GM23248 (cell line): ENCODE measurements at regions not wholly inside any gene's neighbourhood (a gene's known extent, or its start where the extent isn't known, plus 50 kb on each side); places are given as distances from the start of the nearest gene placed in this dataset.
"Not testable (repeated sequence)": the region's sequence is repeated elsewhere in the genome, so short reads cannot be mapped to it uniquely, and the experiment has no call there.

Source experiments
- DNase-seq: peaks from one replicate; pipeline ENCODE4 v3.0.0-alpha.2; 2015
- H2AFZ ChIP-seq: fragments of 200-600 bp; sonication (generic); 2 replicates; pipeline ENCODE4 v1.6.1; 2016; ENCODE audit warnings: antibody characterized with exemption
- H3F3A ChIP-seq: fragments of 200-600 bp; sonication (generic); 2 replicates; pipeline ENCODE4 v1.6.1; 2016; ENCODE audit warnings: mild to moderate bottlenecking, antibody characterized with exemption, mixed run types; ENCODE audit not compliant: insufficient read depth
- H3K27ac ChIP-seq: fragments of 200-600 bp; sonication (generic); 2 replicates; pipeline ENCODE4 v1.5.1; 2016; ENCODE audit warnings: mild to moderate bottlenecking
- H3K27me3 ChIP-seq: fragments of 200-600 bp; sonication (generic); replicated peaks from 2 replicates; pipeline ENCODE4 v1.6.1; 2016; ENCODE audit warnings: mild to moderate bottlenecking; ENCODE audit not compliant: insufficient read depth
- H3K36me3 ChIP-seq: fragments of 200-600 bp; sonication (generic); 2 replicates; pipeline ENCODE4 v1.6.1; 2016; ENCODE audit warnings: low read depth, mild to moderate bottlenecking
- H3K4me1 ChIP-seq: fragments of 200-600 bp; sonication (generic); 2 replicates; pipeline ENCODE4 v1.6.1; 2016; ENCODE audit warnings: mild to moderate bottlenecking; ENCODE audit not compliant: insufficient read depth
- H3K4me2 ChIP-seq: fragments of 200-600 bp; sonication (generic); one replicate; pipeline ENCODE4 v1.6.1; 2016; ENCODE audit warnings: mild to moderate bottlenecking; ENCODE audit not compliant: unreplicated experiment
- H3K4me3 ChIP-seq: fragments of 200-600 bp; sonication (generic); 2 replicates; pipeline ENCODE4 v1.5.1; 2016; ENCODE audit warnings: mild to moderate bottlenecking
- H3K79me2 ChIP-seq: fragments of 200-600 bp; sonication (generic); 2 replicates; pipeline ENCODE4 v1.6.1; 2016; ENCODE audit warnings: mild to moderate bottlenecking; ENCODE audit not compliant: insufficient read depth
- H3K9ac ChIP-seq: fragments of 200-600 bp; sonication (generic); 2 replicates; pipeline ENCODE4 v1.6.1; 2016; ENCODE audit warnings: mild to moderate bottlenecking
- H3K9me2 ChIP-seq: fragments of 200-600 bp; sonication (generic); 2 replicates; pipeline ENCODE4 v1.6.1; 2016; ENCODE audit warnings: mixed run types, mild to moderate bottlenecking, moderate library complexity; ENCODE audit not compliant: insufficient read depth
- H3K9me3 ChIP-seq: fragments of 200-600 bp; sonication (generic); one replicate; pipeline ENCODE4 v1.6.1; 2017; ENCODE audit warnings: low read depth
- H4K20me1 ChIP-seq: fragments of 200-600 bp; sonication (generic); 2 replicates; pipeline ENCODE4 v1.6.0; 2016; ENCODE audit not compliant: insufficient read depth
- EZH2 ChIP-seq: fragments of 200-600 bp; sonication (generic); IDR thresholded peaks from 2 replicates; pipeline ENCODE4 v1.6.1; 2018; ENCODE audit warnings: antibody characterized with exemption, mild to moderate bottlenecking; ENCODE audit not compliant: insufficient read depth, poor library complexity, severe bottlenecking
- EZH2phosphoT487 ChIP-seq: fragments of 200-600 bp; sonication (generic); IDR thresholded peaks from 2 replicates; pipeline ENCODE4 v1.6.1; 2018; ENCODE audit warnings: antibody characterized with exemption, moderate library complexity, mild to moderate bottlenecking, low read depth; ENCODE audit not compliant: insufficient read depth
- WGBS, 2 experiments: methylation state at CpG; one replicate each; pipeline ENCODE4 v1.1.6; 2015 to 2017; ENCODE audit warnings: low lambda C conversion rate in 2 of 2, low coverage in 1 of 2; ENCODE audit errors: missing lambda C conversion rate in 2 of 2; 5-methylcytosine and 5-hydroxymethylcytosine counted together
- in situ Hi-C: fragments of 300-500 bp; cut with MboI; formaldehyde crosslinking; loops from 2 replicates; pipeline ENCODE4 v1.15.0; 2020

DNA sequence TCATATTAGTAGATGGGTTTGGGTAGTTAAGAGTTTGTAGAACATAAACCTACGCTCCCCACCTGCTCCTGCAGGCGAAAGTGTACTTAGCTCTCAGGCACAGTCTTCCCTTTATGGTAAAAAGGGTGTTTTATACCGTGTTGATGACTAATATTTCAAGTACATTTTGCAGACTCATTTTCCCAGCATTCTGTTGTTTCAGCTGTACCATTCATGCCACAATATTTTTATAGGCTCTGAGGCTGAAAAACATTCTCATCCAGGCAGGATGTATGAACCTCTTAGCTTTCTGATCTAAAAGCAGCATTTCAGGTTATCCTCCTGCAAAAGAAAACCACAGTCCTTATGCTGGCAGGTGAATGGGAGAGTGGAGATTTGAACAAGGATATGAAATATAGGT is 231.4 kb downstream of the NR2F1-AS1 start:
- no peaks in the 10 kb centered on the region; the same call in 1 of the 2 replicates for H3K4me1 ChIP-seq
- no peaks in the 10 kb centered on the region for H3K79me2 ChIP-seq
- TF ChIP-seq EZH2 (no peak), EZH2phosphoT487 (no peak)
- peak; percentile 54 for DNase-seq
- H3K27ac ChIP-seq = no peak overlapping the region
- in situ Hi-C loops = no loop called here
- no peaks in the 10 kb centered on the region for H3K9me3 ChIP-seq
- no peaks in the 10 kb centered on the region for H3K36me3 ChIP-seq
- 0 out of 2 replicates have a peak overlapping the region, but pooled peaks have one; percentile 40 for H2AFZ ChIP-seq
- 24 to 28% methylated on average over 3 of the region's 3 CpGs for WGBS, 2 experiments
- H3F3A ChIP-seq = no peaks in the 10 kb centered on the region
- no peaks in the 10 kb centered on the region for H3K27me3 ChIP-seq
- H3K4me2 ChIP-seq = no peak overlapping the region
- no peak overlapping the region for H3K9ac ChIP-seq
- H3K9me2 ChIP-seq = no peaks in the 10 kb centered on the region
- no peaks in the 10 kb centered on the region for H4K20me1 ChIP-seq
- H3K4me3 ChIP-seq = no peak overlapping the region

DNA sequence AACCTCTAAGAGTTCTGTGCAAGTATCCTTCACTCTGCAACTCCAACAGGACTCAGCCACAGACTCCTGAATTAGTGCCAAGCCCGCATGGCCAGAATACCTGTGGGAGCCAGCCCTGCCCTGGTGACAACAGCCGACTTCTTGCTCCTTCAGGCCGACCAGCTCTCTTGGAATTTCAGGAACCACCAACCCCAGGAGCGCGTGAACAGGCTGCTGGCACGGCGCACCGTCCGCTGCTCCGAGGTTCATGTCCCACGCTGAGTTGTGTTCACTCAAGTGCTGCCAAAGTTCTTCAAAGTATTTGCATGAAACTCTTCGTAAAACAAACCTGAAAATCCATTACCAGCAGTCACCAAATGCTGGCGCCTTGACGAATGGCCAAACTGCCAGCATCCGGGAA is 232.8 kb downstream of the NR2F1-AS1 start:
- H3K9me2 ChIP-seq = no peaks in the 10 kb centered on the region
- no peaks in the 10 kb centered on the region for H3K9me3 ChIP-seq
- in situ Hi-C loops = no loop called here
- no peaks in the 10 kb centered on the region for H3K36me3 ChIP-seq
- no peak for DNase-seq
- H3F3A ChIP-seq = no peaks in the 10 kb centered on the region
- H3K27me3 ChIP-seq = no peaks in the 10 kb centered on the region
- no peak overlapping the region for H3K4me2 ChIP-seq
- H3K4me1 ChIP-seq = no peaks in the 10 kb centered on the region; the same call in 1 of the 2 replicates
- no peak overlapping the region for H3K9ac ChIP-seq
- no peak overlapping the region for H3K4me3 ChIP-seq
- no peak for TF ChIP-seq EZH2
- TF ChIP-seq EZH2phosphoT487 = no peak
- WGBS, 2 experiments = 86 to 91% methylated on average over 15 of the region's 15 CpGs
- H3K79me2 ChIP-seq = no peaks in the 10 kb centered on the region
- H4K20me1 ChIP-seq = no peaks in the 10 kb centered on the region
- no peak overlapping the region for H2AFZ ChIP-seq
- H3K27ac ChIP-seq = no peak overlapping the region

DNA sequence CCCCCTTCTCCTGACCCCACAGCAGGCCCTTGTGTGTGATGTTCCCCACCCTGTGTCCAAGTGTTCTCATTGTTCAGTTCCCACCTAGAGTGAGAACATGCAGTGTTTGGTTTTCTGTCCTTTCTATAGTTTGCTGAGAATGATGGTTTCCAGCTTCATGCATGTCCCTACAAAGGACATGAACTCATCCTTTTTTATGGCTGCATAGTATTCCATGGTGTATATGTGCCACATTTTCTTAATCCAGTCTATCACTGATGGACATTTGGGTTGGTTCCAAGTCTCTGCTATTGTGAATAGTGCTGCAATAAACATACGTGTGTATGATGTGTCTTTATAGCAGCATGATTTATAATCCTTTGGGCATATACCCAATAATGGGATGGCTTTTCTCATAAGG is 234.2 kb downstream of the NR2F1-AS1 start:
- H3K9ac ChIP-seq, in situ Hi-C loops, H3K27ac ChIP-seq, H3K4me3 ChIP-seq, DNase-seq, H2AFZ ChIP-seq, H3K9me2 ChIP-seq, H3K4me2 ChIP-seq, H3F3A ChIP-seq, H3K36me3 ChIP-seq, H4K20me1 ChIP-seq, H3K4me1 ChIP-seq, H3K79me2 ChIP-seq, H3K27me3 ChIP-seq, H3K9me3 ChIP-seq: not testable (repeated sequence)
- WGBS, 2 experiments = 57 to 60% methylated on average over 1 of the region's 1 CpG

DNA sequence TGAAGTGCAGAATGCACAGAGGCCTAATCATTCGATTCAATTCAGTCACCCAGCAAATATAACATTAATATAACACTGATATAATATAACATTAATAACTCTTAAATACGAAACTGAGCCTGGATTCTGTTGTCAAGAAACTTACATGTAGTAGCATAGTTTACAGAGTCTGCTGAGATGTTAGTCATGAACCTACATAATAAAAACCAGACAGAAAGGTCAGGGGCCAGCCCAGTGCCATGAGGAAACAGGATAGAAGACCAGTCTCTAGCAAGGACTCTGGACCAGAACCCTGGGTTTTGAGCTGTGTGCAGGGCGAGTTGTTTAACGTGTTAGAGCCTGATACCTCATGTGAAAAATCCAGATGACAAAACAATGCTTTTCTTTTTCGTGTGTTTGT is 234.7 kb downstream of the NR2F1-AS1 start:
- H3K9me2 ChIP-seq = no peaks in the 10 kb centered on the region
- no peak for TF ChIP-seq EZH2
- TF ChIP-seq EZH2phosphoT487 = no peak
- H4K20me1 ChIP-seq = no peaks in the 10 kb centered on the region
- no peak overlapping the region for H3K4me2 ChIP-seq
- H3F3A ChIP-seq = no peaks in the 10 kb centered on the region
- H3K4me1 ChIP-seq = no peaks in the 10 kb centered on the region; the same call in 1 of the 2 replicates
- no peaks in the 10 kb centered on the region for H3K27me3 ChIP-seq
- no peak overlapping the region for H3K4me3 ChIP-seq
- 70 to 75% methylated on average over 5 of the region's 5 CpGs for WGBS, 2 experiments
- in situ Hi-C loops = no loop called here
- no peaks in the 10 kb centered on the region for H3K79me2 ChIP-seq
- no peak overlapping the region for H3K9ac ChIP-seq
- peak; percentile 9 for DNase-seq
- no peak overlapping the region for H2AFZ ChIP-seq
- no peaks in the 10 kb centered on the region for H3K36me3 ChIP-seq
- no peak overlapping the region for H3K27ac ChIP-seq
- no peaks in the 10 kb centered on the region for H3K9me3 ChIP-seq

DNA sequence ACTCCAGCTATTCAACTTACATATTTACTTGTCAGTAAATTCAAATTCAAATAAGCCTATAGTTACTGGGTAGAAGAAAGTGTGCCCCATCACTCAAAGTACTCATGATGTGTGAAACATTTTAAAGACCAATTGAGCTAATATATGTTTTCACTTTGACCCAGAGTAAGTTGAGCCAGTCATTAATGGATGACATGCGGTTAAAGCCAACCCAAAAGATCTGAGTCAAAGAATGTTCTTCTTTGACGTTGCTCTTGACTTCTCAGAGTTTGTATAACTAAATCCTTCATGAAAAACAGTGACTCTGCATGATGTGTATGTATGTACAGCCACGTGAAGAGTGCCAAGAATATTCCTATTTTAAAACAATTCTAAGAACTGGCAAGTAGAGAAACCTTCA is 237.4 kb downstream of the NR2F1-AS1 start:
- H3K4me3 ChIP-seq = no peak overlapping the region
- H3K79me2 ChIP-seq = no peaks in the 10 kb centered on the region
- no peak for DNase-seq
- H3K9me2 ChIP-seq = no peaks in the 10 kb centered on the region
- H4K20me1 ChIP-seq = no peaks in the 10 kb centered on the region
- no peak overlapping the region for H3K9ac ChIP-seq
- no peaks in the 10 kb centered on the region for H3F3A ChIP-seq
- H2AFZ ChIP-seq = no peak overlapping the region
- H3K36me3 ChIP-seq = no peaks in the 10 kb centered on the region
- H3K27me3 ChIP-seq = no peaks in the 10 kb centered on the region
- H3K4me1 ChIP-seq = no peaks in the 10 kb centered on the region
- no peak overlapping the region for H3K4me2 ChIP-seq
- no peak overlapping the region for H3K27ac ChIP-seq
- H3K9me3 ChIP-seq = no peaks in the 10 kb centered on the region
- in situ Hi-C loops = no loop called here
- 57 to 71% methylated on average over 3 of the region's 3 CpGs for WGBS, 2 experiments
- TF ChIP-seq EZH2phosphoT487 (no peak), EZH2 (no peak)
